ENCODE measurements at regions not wholly inside any gene's neighbourhood (a gene's known extent, or its start where the extent isn't known, plus 50 kb on each side); places are given as distances from the start of the nearest gene placed in this dataset.

GRCh38 chr16:66265556-66266141 is 100.8 kb upstream of the CDH5 start:
- no peak for DNase-seq (ENCODE audit: low spot score)

DNA sequence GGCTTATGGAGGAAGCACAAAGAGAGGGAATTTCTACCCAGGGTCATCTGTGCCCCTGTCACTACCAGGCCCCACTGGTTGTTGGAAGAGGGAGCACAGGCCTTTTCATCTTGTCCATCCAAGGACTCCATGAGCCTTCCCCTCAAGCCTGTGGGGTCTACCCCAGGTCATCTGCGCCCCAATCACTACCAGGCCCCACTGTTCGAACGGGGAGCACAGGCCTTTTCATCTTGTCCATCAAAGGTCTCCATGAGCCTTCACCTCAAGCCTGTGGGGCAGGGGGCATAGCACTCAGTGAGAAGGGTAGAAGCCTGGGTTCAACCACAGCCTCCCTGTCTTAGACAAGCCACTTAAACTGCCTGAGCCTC is 101.5 kb upstream of the CDH5 start:
- no peak for DNase-seq (ENCODE audit: low spot score)

- DNase-seq (ENCODE audit: low spot score): no peak
Observed at GRCh38 chr16:66264311-66265047, 102.0 kb upstream of the CDH5 start.

DNA sequence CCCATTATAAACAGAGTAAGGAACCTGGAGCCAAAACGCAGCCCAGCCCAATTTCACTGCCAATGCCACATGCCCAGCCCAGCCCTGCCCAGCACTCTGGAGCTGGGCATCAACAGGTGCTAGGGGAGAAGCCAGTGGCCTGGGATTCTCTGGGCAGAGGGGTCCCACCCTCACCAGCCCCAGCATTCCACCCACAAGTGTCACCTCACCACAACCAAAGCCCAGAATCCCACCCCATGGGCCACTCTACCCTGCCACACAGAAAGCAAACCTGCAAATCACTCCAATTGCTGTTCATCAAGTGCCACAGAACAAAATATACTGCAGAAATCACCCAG is 102.5 kb upstream of the CDH5 start:
- no peak for DNase-seq (ENCODE audit: low spot score)

GRCh38 chr16:66263168-66263972 is 103.1 kb upstream of the CDH5 start:
- no peak for DNase-seq (ENCODE audit: low spot score)

GRCh38 chr16:66262253-66263167 is 104.0 kb upstream of the CDH5 start:
- no peak for DNase-seq (ENCODE audit: low spot score)

DNA sequence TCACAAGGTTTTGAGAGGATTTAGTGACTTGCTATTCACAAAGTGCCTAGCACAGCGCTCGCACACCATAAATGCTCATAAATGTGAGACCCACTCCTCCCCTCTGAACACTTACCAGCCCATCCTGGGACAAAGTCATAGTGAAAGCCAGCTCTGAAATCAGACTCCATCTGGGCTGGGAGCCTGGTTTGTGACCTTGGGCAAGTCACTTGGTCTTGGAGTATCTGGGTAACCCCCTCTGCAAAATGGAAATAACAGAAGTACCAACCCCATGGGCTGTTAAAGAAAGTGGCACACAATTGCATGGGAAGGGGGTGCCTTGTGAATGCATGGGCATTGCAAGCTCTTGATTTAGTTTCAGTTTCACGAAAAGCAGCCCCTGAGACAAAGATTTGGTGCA is 104.7 kb upstream of the CDH5 start:
- no peak for DNase-seq (ENCODE audit: low spot score)

GRCh38 chr16:66260522-66261254 is 105.8 kb upstream of the CDH5 start:
- DNase-seq (ENCODE audit: low spot score): no peak

DNA sequence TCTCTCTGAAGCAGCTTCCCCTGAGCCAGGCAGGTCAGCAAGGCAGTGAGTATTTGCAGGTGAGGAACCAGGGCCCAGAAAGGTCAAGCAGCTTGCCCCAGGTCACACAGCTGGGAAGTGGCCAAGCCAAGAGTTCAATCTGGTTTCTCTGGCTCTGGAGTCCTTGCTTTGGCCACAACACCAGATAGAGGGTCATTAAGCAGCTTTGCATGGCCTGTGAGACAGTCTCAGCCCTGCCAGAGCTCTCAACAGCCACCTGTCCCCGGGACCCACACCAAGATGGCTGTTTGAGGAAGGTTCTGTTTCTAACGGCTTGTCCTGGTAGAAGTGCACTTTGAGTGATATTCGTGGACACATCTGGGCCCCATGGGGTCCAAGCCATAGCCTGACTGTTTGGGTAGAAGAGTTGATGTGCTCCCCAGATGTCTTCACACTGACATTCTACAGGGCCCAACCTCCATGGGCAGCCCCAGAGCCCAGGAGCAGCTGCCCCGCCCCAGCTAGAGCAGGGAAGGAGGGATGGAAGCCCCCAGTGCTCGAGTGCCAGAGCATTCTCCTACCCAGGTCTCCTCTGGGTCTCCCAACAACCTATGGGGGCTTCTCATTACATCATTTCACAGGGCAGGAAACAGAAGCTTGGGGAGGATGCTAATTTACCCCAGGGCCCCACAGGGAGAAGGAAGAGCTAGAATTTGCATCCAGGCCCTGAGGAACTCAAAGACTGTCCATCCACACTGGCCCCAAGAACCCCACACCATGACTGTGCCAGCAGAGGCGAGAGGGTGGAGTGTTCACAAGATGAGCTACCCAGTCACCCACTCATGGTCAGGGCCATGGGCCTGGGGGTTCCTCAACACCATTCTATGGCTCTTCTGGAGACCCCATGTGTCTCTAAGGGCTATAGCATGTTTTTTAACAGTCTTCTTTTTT is 107.3 kb upstream of the CDH5 start:
- no peak for DNase-seq (ENCODE audit: low spot score)

GRCh38 chr16:66256919-66257318 is 109.6 kb upstream of the CDH5 start:
- DNase-seq (ENCODE audit: low spot score): no peak

DNA sequence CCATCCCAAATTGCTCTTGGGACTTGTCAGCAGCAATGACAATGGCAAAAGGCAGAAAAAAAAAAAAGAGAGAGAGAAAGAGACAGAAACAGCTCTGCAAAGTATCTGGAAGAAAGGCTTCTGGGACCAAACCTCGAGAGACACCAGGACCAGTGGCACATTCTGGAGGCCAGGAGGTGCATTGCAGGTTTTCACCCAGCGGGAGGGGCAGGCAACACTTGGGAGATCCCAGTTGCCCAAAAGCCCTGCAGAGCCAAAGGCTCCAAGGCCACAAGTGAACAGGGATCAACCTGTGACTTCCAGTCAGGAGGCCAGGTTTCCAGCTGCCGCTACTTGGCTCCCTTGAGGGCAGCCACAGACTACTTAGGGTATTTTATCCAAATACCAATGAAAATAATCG is 110.8 kb upstream of the CDH5 start:
- no peak for DNase-seq (ENCODE audit: low spot score)

DNA sequence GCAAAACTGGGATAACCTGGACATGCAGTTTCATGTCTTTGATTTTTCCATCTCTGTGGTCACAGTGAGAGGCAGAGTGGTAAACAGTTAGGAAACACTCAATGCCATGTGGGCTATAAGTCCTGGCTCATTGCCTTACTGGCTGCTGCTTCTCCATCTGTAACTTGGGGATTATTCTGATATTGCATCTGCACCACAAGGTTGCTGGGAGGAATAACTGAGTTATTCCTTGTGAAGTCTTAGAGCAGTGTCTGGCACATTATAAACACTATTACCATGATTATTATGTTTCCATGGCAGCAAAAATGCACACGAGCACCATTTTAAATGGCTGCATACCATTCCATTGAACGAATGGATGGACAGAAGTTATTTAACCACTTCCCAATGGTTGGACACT is 111.7 kb upstream of the CDH5 start:
- no peak for DNase-seq (ENCODE audit: low spot score)

DNA sequence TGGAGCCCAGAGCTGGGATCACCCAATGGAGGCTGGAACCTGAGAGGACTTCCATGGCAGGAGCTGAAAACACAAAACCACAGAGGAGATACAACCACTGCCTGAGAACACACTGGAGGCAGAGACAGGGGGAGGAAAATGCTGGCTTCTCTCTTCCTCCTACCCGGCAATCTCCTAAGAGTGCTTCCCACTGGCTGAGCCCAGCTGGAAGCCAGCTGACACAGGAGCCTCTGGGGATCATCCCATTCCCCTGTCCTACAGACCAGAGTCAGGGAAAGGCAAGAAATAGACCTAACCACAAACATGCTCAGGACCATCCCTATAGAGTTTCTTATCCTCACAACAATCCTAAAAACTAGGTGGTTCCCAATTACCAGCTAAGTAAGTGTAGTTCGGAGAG is 112.4 kb upstream of the CDH5 start:
- no peak for DNase-seq (ENCODE audit: low spot score)

- no peak for DNase-seq (ENCODE audit: low spot score)
Observed at GRCh38 chr16:66251476-66252160, 114.9 kb upstream of the CDH5 start.

GRCh38 chr16:66250686-66251431 is 115.6 kb upstream of the CDH5 start:
- no peak for DNase-seq (ENCODE audit: low spot score)

DNA sequence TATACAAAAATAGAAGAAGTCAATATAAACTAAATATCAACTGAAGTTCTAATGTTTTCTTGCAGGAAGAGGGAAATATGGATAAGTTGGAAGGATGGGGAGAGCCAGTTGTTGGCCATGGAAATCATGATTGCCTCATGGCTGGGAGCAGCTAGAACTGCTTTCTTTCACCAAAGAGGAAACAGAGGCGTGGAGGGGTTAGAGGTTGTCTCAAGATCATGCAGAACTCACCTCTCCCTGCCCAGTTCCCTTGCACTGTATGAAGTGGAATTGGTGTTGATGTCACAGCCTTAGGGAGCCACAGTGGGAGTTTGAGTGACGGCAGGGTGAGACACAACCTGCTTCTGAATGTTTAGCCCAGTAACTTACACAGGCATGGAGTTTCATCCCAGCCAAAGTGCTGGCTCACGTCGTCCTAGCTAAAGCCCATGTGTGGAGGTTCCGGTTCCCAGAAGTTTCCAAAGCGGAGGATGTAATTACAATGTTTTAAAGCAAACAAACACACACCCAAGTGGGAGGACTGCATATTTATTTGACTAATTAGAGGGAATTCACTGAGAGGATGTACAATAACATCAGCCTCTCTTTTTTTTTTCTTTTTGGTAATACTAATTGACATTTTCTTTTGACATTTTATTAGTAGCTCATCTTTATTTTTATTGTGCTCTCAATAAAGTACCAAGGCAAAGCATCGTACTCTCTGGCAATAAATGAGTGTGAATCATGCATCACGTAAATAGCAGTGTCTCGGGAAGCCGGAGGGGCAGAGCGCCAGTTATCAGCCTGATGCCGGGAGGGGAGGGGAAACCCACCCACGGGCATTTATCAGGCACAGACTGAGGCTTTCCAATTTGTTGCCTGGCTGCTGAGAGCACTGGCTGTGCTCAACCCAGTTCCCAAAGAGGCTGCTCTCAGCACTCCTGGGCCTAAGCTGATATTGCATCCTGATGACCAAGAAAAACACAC is 118.7 kb upstream of the CDH5 start:
- no peak for DNase-seq (ENCODE audit: low spot score)

GRCh38 chr16:66245868-66246267 is 120.6 kb upstream of the CDH5 start:
- DNase-seq (ENCODE audit: low spot score): no peak

DNA sequence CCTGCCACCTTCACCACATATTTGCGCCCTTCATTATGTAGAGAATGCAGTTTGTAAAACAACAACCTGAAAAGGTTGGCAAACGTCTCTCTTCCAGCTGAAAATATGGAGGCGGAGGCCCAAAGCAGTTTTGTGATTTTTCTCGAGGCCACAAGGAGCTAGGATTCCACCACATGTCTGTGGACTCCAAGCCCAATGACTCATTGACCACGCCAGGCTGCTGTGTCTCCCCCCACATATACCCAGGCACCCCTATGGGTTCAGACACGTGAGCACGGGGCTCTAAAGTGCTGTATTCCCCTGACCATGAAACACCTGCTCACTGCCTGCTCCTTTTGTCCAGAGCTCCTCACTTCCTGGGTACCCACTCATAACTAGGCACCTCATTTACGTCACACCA is 121.4 kb upstream of the CDH5 start:
- DNase-seq (ENCODE audit: low spot score): no peak
